ENCODE measurements at regions not wholly inside any gene's neighbourhood (a gene's known extent, or its start where the extent isn't known, plus 50 kb on each side); places are given as distances from the start of the nearest gene placed in this dataset.

GRCh38 chr7:33745934-33746333 is 159.4 kb upstream of the BMPER start:
- TF ChIP-seq FOXP2 (optimal IDR thresholded peaks at IDR 0.05; ENCODE audit: borderline replicate concordance, extremely low read depth, extremely low read length, insufficient read depth) (no peak), SIN3A (IDR thresholded peaks at IDR 0.05; ENCODE audit: borderline replicate concordance, insufficient read depth, low read length) (no peak), TAF1 (IDR thresholded peaks at IDR 0.05; ENCODE audit: borderline replicate concordance, insufficient read depth, low read length) (no peak), POLR2AphosphoS5 (IDR thresholded peaks at IDR 0.05; ENCODE audit: low read depth, low read length) (no peak), REST (IDR thresholded peaks at IDR 0.05; ENCODE audit: insufficient read depth in 1 of 2, low read depth in 2 of 2, low read length in 2 of 2) (no peak)

GRCh38 chr7:33748793-33749192 is 156.5 kb upstream of the BMPER start:
- TF ChIP-seq SIN3A (IDR thresholded peaks at IDR 0.05; ENCODE audit: borderline replicate concordance, insufficient read depth, low read length) (no peak), FOXP2 (optimal IDR thresholded peaks at IDR 0.05; ENCODE audit: borderline replicate concordance, extremely low read depth, extremely low read length, insufficient read depth) (no peak), TAF1 (IDR thresholded peaks at IDR 0.05; ENCODE audit: borderline replicate concordance, insufficient read depth, low read length) (no peak), POLR2AphosphoS5 (IDR thresholded peaks at IDR 0.05; ENCODE audit: low read depth, low read length) (no peak), REST (IDR thresholded peaks at IDR 0.05; ENCODE audit: insufficient read depth in 1 of 2, low read depth in 2 of 2, low read length in 2 of 2) (no peak)

GRCh38 chr7:33750177-33750576 is 155.2 kb upstream of the BMPER start:
- no peak for TF ChIP-seq POLR2AphosphoS5 (IDR thresholded peaks at IDR 0.05; ENCODE audit: low read depth, low read length)
- TF ChIP-seq FOXP2 (optimal IDR thresholded peaks at IDR 0.05; ENCODE audit: borderline replicate concordance, extremely low read depth, extremely low read length, insufficient read depth), result no peak
- TF ChIP-seq REST (IDR thresholded peaks at IDR 0.05; ENCODE audit: insufficient read depth in 1 of 2, low read depth in 2 of 2, low read length in 2 of 2), result no peak

- TF ChIP-seq SIN3A (IDR thresholded peaks at IDR 0.05; ENCODE audit: borderline replicate concordance, insufficient read depth, low read length) (no peak), REST (IDR thresholded peaks at IDR 0.05; ENCODE audit: insufficient read depth in 1 of 2, low read depth in 2 of 2, low read length in 2 of 2) (no peak), POLR2AphosphoS5 (IDR thresholded peaks at IDR 0.05; ENCODE audit: low read depth, low read length) (no peak), FOXP2 (optimal IDR thresholded peaks at IDR 0.05; ENCODE audit: borderline replicate concordance, extremely low read depth, extremely low read length, insufficient read depth) (no peak), TAF1 (IDR thresholded peaks at IDR 0.05; ENCODE audit: borderline replicate concordance, insufficient read depth, low read length) (no peak)
These were observed 153.9 kb upstream of the BMPER start for GRCh38 chr7:33751443-33751842.

- TF ChIP-seq REST (IDR thresholded peaks at IDR 0.05; ENCODE audit: insufficient read depth in 1 of 2, low read depth in 2 of 2, low read length in 2 of 2), result no peak
- TF ChIP-seq POLR2AphosphoS5 (IDR thresholded peaks at IDR 0.05; ENCODE audit: low read depth, low read length), result no peak
- TF ChIP-seq TAF1 (IDR thresholded peaks at IDR 0.05; ENCODE audit: borderline replicate concordance, insufficient read depth, low read length), result no peak
- no peak for TF ChIP-seq SIN3A (IDR thresholded peaks at IDR 0.05; ENCODE audit: borderline replicate concordance, insufficient read depth, low read length)
- TF ChIP-seq FOXP2 (optimal IDR thresholded peaks at IDR 0.05; ENCODE audit: borderline replicate concordance, extremely low read depth, extremely low read length, insufficient read depth), result no peak
These were observed 151.3 kb upstream of the BMPER start for GRCh38 chr7:33753881-33754525.

Data from PFSK-1 (cell line).